ENCODE measurements at regions not wholly inside any gene's neighbourhood (a gene's known extent, or its start where the extent isn't known, plus 50 kb on each side); places are given as distances from the start of the nearest gene placed in this dataset.
"Not testable (repeated sequence)": the region's sequence is repeated elsewhere in the genome, so short reads cannot be mapped to it uniquely, and the experiment has no call there.

DNA sequence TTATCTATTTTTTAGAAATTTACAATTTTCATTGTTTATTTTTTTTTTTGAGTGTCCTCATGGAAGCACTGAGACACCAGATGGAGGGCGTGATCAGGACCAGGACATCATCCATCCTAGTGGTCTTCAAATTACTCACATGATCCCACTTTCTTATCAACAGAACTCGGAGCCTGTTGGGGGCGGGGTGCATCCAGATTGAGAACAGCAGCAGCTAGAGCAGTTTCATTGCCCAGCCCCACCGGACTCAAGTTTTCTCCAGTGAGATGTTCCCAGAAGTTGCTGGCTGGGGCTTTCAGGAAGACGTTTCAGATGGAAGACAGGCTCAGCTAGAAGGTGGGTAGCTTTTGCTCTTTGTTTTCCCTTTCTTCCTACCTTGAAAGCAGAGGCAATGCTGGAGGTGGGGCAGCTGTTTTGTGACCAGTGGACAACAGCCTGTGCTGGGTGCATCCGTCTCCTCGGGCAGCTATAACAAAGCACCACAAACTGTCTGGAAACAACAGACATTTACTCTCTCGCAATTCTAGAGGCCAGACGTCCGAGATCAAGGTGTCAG is 562.1 kb downstream of the TBC1D22A start:
- DNase-seq: no peak

GRCh38 chr22:47323518-47323917 is 561.1 kb downstream of the TBC1D22A start:
- no peak for DNase-seq

DNA sequence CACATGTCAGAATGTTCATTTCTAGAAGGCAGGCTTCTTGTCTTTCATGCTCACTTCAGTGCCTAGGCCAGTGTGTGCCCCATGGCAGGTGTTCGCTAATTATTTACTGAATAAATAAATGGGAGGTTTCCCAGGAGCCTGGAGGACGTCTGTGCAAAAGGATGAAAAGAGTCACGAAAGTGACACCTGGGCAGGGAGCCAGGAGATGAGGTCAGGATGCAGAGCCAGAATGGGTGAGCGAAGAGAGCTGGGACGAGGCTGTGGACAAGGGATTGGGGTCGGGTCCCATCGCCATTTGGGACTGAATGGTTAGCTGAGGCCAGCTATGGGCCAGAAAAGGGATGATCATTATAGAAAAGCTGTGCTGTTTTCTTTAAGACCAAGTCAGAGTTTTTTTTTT is 560.4 kb downstream of the TBC1D22A start:
- no peak for DNase-seq

DNA sequence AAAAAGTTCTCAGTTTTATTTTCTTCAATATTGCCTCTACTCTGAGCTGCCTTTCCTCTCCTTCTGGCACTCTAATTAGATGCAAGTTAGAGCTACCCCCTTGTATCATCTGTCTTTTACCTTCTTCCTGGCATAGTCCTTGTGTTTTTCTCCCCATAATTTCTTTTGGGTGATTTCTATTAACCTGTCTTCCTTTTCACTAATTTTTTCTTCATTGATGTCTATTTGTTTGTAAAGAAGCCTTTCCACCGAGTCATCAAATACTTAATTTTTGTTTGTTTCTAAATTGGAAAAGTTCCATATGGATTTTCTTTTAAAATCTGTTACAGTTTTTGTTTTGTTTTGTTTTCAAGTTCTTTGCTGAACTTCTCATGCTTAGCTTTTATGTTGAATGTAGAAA is 558.1 kb downstream of the TBC1D22A start:
- no peak for DNase-seq

DNA sequence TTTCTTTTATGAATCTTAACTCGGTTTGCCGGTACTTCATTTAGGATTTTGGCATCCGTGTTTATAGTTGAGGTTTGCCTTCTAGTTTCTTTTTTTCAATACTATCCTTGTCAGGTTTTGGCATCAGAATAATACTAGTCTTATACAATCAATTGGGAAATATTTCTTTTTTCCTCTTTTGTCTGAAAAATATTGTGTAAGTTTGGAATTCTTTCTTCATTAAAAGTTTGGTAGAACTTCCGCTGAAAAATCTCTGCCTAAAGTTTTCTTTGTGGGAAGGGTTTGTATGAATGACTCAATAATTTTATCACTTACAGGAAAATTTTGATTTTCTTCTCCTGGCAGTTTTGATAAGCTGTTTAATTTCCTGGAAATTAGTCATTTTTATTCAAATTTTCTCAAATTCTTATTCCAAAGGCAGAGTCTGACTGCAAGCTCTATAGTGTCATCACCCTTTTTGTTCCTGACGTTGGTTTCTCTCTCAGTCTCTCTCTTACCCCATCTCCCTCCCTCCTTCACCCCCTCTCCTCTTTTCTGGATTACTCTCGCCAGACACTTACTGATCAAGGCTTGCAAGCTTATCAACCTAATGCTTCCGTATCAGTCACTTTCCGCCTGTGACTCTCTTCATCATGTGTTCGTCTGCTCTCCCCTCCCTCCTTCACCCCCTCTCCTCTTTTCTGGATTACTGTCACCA is 555.7 kb downstream of the TBC1D22A start:
- DNase-seq: no peak

- DNase-seq: no peak
These were observed 553.5 kb downstream of the TBC1D22A start for GRCh38 chr22:47315862-47316419.

DNA sequence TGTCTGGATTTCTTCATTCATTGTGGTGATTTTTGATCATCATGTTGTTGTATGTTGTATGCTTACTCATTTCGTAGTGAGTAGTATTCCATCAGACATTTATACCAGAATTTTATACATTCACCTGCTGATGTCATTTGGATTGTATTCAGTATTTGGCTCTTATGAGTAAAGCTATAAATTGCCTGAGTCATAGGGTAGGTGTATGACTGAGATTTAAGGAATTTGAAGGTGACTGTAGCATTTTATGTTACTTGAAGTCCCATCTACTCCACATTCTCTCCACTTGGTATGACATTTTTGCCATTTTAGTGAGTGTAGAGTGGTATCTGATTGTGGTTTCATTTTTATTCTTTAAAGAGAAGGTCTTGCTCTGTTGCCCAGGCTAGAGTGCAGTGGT is 548.2 kb downstream of the TBC1D22A start:
- no peak for DNase-seq

DNA sequence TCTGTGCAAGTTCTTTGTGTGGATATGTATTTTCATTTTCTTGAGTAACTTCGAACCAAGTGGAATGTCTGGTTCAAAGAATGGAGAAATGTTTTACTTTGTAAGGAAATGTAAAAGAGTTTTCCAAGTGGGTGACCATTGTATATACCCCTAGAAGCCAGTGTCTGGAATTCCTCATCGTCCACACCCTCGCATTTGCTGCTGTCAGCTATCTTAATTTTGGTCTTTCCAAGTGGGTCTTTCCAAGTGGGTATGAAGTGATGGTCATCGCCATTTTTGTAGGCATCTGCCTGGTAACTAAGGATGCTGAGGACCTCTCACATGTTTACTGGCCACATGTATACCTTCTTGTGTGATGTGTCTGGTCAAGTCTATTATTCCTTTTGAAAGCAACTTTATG is 547.5 kb downstream of the TBC1D22A start:
- no peak for DNase-seq

GRCh38 chr22:47309476-47309875 is 547.0 kb downstream of the TBC1D22A start:
- no peak for DNase-seq

- DNase-seq: no peak
These were observed 546.4 kb downstream of the TBC1D22A start for GRCh38 chr22:47308886-47309285.

GRCh38 chr22:47307822-47308221 is 545.4 kb downstream of the TBC1D22A start:
- no peak for DNase-seq

GRCh38 chr22:47307326-47307725 is 544.9 kb downstream of the TBC1D22A start:
- no peak for DNase-seq

GRCh38 chr22:47304854-47305253 is 542.4 kb downstream of the TBC1D22A start:
- DNase-seq: no peak

DNA sequence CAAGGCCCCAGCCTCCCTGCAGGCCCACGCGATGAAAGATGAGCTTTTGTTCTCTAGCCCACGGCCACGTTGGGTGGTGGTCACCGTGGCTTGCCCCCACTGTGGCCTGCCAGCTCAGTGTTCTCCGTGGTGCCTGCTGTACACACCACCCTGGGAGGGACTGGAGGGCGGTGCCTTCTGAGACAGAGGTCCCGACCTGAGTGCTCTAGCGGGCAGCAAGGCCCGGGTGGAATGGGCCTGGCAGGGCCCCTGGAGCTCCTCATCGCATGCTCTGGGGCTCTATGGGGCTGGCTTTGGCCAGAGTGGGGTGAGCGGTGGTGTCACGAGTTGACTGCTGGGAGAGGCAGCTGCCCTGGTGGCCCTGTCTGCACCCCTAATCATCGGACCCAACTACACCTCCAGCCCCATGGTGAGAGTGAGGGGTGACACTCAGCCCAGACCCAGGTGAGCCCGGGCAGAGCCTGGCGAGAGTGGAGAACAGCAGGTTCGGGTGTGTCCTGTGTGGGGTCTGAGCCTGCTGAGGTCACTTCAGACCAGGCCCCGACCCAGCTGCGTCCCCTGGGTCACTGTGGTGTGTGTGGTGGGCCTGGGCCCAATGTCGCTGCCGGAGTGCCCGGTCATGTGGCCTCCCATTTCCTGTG is 541.9 kb downstream of the TBC1D22A start:
- DNase-seq: no peak

DNA sequence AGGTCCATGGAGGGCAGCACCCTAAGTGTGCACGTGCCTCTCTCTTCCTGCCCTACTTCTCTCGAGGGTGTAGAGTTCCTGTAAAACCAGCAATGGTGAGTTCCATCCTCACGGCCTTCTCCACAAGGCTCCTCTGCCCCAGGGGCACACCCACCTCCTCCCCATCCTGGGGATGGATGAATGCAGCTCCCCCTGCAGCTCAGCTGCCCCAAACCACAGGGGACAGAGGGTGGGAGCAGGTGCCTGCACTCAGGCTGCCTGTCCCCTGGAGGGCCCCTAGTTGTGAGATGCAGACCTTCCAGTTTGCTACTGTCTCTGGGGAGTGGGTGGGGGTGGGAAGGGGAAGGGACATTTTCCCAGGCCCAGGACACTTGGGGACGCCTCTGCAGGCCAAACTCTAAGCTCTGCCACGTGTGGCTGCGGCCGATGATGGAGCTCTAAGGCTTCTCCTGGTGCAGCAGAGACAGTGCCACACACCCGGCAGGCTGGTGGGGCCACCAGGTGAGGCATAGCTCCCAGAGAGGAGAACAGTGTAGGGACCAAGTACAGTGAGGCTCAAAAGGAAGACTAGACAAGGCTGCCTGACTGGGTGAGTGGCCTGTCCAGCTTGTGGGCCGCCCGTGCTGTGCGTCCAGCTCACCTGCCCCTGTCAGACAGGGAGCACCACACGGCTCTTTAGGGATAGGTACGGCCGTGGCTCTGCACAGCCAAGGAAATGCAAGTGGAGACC is 540.9 kb downstream of the TBC1D22A start:
- no peak for DNase-seq

GRCh38 chr22:47302587-47302986 is 540.1 kb downstream of the TBC1D22A start:
- not testable (repeated sequence) for DNase-seq

DNA sequence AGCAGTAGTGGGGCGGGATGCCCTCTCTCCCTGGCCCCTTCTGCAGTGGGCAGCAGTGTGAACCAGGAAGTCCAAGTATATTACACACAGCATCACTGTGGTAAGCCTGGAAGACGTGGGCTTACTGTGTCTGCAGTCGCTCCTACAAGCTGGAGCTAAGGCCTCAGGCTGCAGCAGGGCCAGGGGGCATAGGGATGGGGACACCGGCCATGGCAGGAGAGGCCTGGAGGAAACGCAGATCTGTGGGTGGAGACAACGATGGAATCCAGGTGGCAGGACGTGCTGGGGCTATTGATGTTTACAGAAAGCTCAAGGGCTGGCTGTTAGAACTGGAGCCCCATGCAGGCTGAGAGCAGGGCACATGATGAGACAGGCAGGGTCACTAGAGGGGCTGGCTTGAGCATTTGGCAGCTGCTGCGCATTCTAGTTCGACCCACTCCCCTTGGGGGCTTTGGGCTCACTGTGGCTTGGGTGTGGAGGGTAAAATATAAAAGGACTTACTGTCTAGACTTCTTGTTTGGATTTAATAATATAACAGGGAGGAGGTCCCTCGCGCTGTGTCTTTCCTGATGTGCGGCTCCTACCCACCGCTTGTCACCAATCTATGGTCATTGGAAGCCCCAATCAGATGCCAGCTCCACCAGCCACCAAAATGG is 539.5 kb downstream of the TBC1D22A start:
- DNase-seq: no peak

DNA sequence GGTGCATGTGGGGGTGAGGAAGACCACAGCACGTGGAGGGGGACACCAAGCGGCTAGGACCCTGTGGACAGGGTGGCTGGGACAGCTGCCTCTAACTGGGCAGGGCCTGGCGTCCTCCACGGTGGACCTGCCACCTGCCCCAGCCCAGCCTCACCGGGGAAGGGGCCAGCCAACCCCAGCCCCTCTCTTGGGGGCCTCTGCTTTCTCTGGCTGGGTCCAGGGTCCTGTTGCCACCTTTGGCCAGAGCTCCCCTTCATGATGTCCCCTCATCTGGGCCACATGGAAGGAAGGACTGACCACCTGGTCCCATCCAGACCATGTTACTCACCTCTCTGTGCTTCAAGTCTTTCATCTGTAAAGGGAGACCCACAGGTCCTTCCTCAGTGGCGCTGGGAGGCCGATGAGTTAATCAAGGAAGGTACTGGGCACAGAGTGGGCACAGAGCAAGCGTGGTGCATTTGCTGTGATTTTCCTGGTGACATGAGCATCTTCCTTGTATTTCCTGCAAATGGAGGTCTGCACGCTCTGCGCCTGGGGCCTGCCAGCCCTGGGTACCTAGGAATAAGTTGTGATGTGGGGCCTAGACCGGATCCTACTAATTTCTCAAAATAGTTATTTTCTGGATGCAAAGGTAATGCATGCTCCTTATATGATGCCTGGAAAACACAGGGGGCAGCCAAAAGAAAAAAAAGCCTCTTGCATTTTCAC is 538.4 kb downstream of the TBC1D22A start:
- no peak for DNase-seq

GRCh38 chr22:47299863-47300697 is 537.6 kb downstream of the TBC1D22A start:
- DNase-seq: no peak

- DNase-seq: no peak
These were observed 536.9 kb downstream of the TBC1D22A start for GRCh38 chr22:47299211-47299862.

Data from NCI-H187 (cell line).